ENCODE measurements at regions not wholly inside any gene's neighbourhood (a gene's known extent, or its start where the extent isn't known, plus 50 kb on each side); places are given as distances from the start of the nearest gene placed in this dataset.

GRCh38 chr13:27355894-27356293 lies 68.5 kb upstream of the GTF3A start:
- Histone ChIP-seq H3K9ac (ENCODE audit: low read depth, low read length, poor library complexity, severe bottlenecking) (no peak overlapping the region), H3F3A (ENCODE audit: low read depth) (no peaks in the 10 kb centered on the region), H4K20me1 (ENCODE audit: insufficient read depth, low read length, poor library complexity, severe bottlenecking) (no peaks in the 10 kb centered on the region), H3K9me3 (ENCODE audit: insufficient read depth, low read depth, low read length) (no peaks in the 10 kb centered on the region), H3K9me2 (replicated peaks; ENCODE audit: low read depth, low read length) (no peaks in the 10 kb centered on the region), H3K4me3 (ENCODE audit: low read length, poor library complexity, severe bottlenecking) (no peak overlapping the region), H3K27me3 (ENCODE audit: insufficient read depth, low read length, poor library complexity, severe bottlenecking) (no peaks in the 10 kb centered on the region), H3K4me1 (ENCODE audit: insufficient read depth, low read length, poor library complexity, severe bottlenecking) (no peaks in the 10 kb centered on the region), H2AFZ (ENCODE audit: low read length) (no peak overlapping the region), H3K79me2 (ENCODE audit: insufficient read depth, low read length) (no peaks in the 10 kb centered on the region), H3K4me2 (ENCODE audit: low read depth, low read length, poor library complexity, severe bottlenecking) (no peak overlapping the region), H3K36me3 (ENCODE audit: insufficient read depth, low read length) (no peaks in the 10 kb centered on the region)
- TF ChIP-seq EZH2phosphoT487 (IDR thresholded peaks at IDR 0.05; ENCODE audit: borderline replicate concordance) (no peak), CTCF (conservative IDR thresholded peaks at IDR 0.05; ENCODE audit: low read length) (no peak)

- no peaks in the 10 kb centered on the region for H3K27me3 ChIP-seq (ENCODE audit: insufficient read depth, low read length, poor library complexity, severe bottlenecking)
- no peak overlapping the region for H3K4me3 ChIP-seq (ENCODE audit: low read length, poor library complexity, severe bottlenecking)
- H3K9me3 ChIP-seq (ENCODE audit: insufficient read depth, low read depth, low read length) = no peaks in the 10 kb centered on the region
- no peaks in the 10 kb centered on the region for H3F3A ChIP-seq (ENCODE audit: low read depth)
- H3K79me2 ChIP-seq (ENCODE audit: insufficient read depth, low read length) = no peaks in the 10 kb centered on the region
- no peak overlapping the region for H3K9ac ChIP-seq (ENCODE audit: low read depth, low read length, poor library complexity, severe bottlenecking)
- H3K36me3 ChIP-seq (ENCODE audit: insufficient read depth, low read length) = no peaks in the 10 kb centered on the region
- H2AFZ ChIP-seq (ENCODE audit: low read length) = no peak overlapping the region
- no peaks in the 10 kb centered on the region for H4K20me1 ChIP-seq (ENCODE audit: insufficient read depth, low read length, poor library complexity, severe bottlenecking)
- H3K4me1 ChIP-seq (ENCODE audit: insufficient read depth, low read length, poor library complexity, severe bottlenecking) = no peaks in the 10 kb centered on the region
- no peak overlapping the region for H3K4me2 ChIP-seq (ENCODE audit: low read depth, low read length, poor library complexity, severe bottlenecking)
- H3K9me2 ChIP-seq (replicated peaks; ENCODE audit: low read depth, low read length) = no peaks in the 10 kb centered on the region
- TF ChIP-seq CTCF (conservative IDR thresholded peaks at IDR 0.05; ENCODE audit: low read length) (no peak), EZH2phosphoT487 (IDR thresholded peaks at IDR 0.05; ENCODE audit: borderline replicate concordance) (no peak)
Observed at GRCh38 chr13:27358420-27358819, 66.0 kb upstream of the GTF3A start.

GRCh38 chr13:27359199-27359821 lies 65.1 kb upstream of the GTF3A start:
- peak; percentile 90 for TF ChIP-seq CTCF (conservative IDR thresholded peaks at IDR 0.05; ENCODE audit: low read length)
- TF ChIP-seq EZH2phosphoT487 (IDR thresholded peaks at IDR 0.05; ENCODE audit: borderline replicate concordance) = no peak
- H3K9ac ChIP-seq (ENCODE audit: low read depth, low read length, poor library complexity, severe bottlenecking) = no peak overlapping the region
- no peaks in the 10 kb centered on the region for H3K36me3 ChIP-seq (ENCODE audit: insufficient read depth, low read length)
- no peaks in the 10 kb centered on the region for H3K4me1 ChIP-seq (ENCODE audit: insufficient read depth, low read length, poor library complexity, severe bottlenecking)
- H3K79me2 ChIP-seq (ENCODE audit: insufficient read depth, low read length) = no peaks in the 10 kb centered on the region
- H3K4me3 ChIP-seq (ENCODE audit: low read length, poor library complexity, severe bottlenecking) = no peak overlapping the region
- H3K4me2 ChIP-seq (ENCODE audit: low read depth, low read length, poor library complexity, severe bottlenecking) = no peak overlapping the region
- no peaks in the 10 kb centered on the region for H3K9me3 ChIP-seq (ENCODE audit: insufficient read depth, low read depth, low read length)
- H3K9me2 ChIP-seq (replicated peaks; ENCODE audit: low read depth, low read length) = no peaks in the 10 kb centered on the region
- peak overlapping the region; percentile 30; the same call in 1 of the 2 replicates for H2AFZ ChIP-seq (ENCODE audit: low read length)
- no peaks in the 10 kb centered on the region for H3K27me3 ChIP-seq (ENCODE audit: insufficient read depth, low read length, poor library complexity, severe bottlenecking)
- no peaks in the 10 kb centered on the region for H4K20me1 ChIP-seq (ENCODE audit: insufficient read depth, low read length, poor library complexity, severe bottlenecking)
- H3F3A ChIP-seq (ENCODE audit: low read depth) = no peaks in the 10 kb centered on the region
